GM23248 (cell line): ENCODE measurements at regions not wholly inside any gene's neighbourhood (a gene's known extent, or its start where the extent isn't known, plus 50 kb on each side); places are given as distances from the start of the nearest gene placed in this dataset.

Experiments
- EZH2 ChIP-seq: fragments of 200-600 bp; sonication (generic); IDR thresholded peaks from 2 replicates; pipeline ENCODE4 v1.6.1; 2018; ENCODE audit warnings: antibody characterized with exemption, mild to moderate bottlenecking; ENCODE audit not compliant: insufficient read depth, poor library complexity, severe bottlenecking
- EZH2phosphoT487 ChIP-seq: fragments of 200-600 bp; sonication (generic); IDR thresholded peaks from 2 replicates; pipeline ENCODE4 v1.6.1; 2018; ENCODE audit warnings: antibody characterized with exemption, moderate library complexity, mild to moderate bottlenecking, low read depth; ENCODE audit not compliant: insufficient read depth

- no peak for TF ChIP-seq EZH2
- no peak for TF ChIP-seq EZH2phosphoT487
These were observed 53.6 kb upstream of the KCNK2 start for GRCh38 chr1:215028954-215029353.
